GM23338 (cell line): ENCODE measurements at regions not wholly inside any gene's neighbourhood (a gene's known extent, or its start where the extent isn't known, plus 50 kb on each side); places are given as distances from the start of the nearest gene placed in this dataset.

Experiments used
- CREB1 ChIP-seq: fragments of 250-450 bp; sonication (Bioruptor Pico); IDR thresholded peaks from 2 replicates; pipeline ENCODE4 v1.5.0; 2020; ENCODE audit warnings: low read depth, mild to moderate bottlenecking, moderate library complexity
- EZH2 ChIP-seq: fragments of 200-600 bp; sonication (generic); IDR thresholded peaks from one replicate; pipeline ENCODE4 v1.8.0; 2017; ENCODE audit warnings: antibody characterized with exemption, mild to moderate bottlenecking, low read depth; ENCODE audit not compliant: unreplicated experiment
- EZH2phosphoT487 ChIP-seq: fragments of 200-600 bp; sonication (generic); IDR thresholded peaks from one replicate; pipeline ENCODE4 v1.8.1; 2018; ENCODE audit warnings: antibody characterized with exemption; ENCODE audit not compliant: unreplicated experiment
- JUNB ChIP-seq: IDR thresholded peaks from one replicate; pipeline ENCODE4 v1.6.1; 2016; ENCODE audit warnings: antibody characterized with exemption; ENCODE audit not compliant: unreplicated experiment
- POLR2AphosphoS5 ChIP-seq: IDR thresholded peaks from 2 replicates; pipeline ENCODE4 v1.6.1; 2016; ENCODE audit warnings: antibody characterized with exemption, low read depth
- STAT1 ChIP-seq: IDR thresholded peaks from one replicate; pipeline ENCODE4 v1.6.1; 2016; ENCODE audit warnings: antibody characterized with exemption; ENCODE audit not compliant: unreplicated experiment
- ZNF114 ChIP-seq: fragments of 250-450 bp; sonication (Bioruptor Pico); IDR thresholded peaks from 2 replicates; pipeline ENCODE4 v1.5.0; 2020; ENCODE audit warnings: mild to moderate bottlenecking, moderate library complexity
- ZNF331 ChIP-seq: fragments of 250-450 bp; sonication (Bioruptor Pico); IDR thresholded peaks from 2 replicates; pipeline ENCODE4 v1.5.0; 2020; ENCODE audit warnings: low read depth, mild to moderate bottlenecking, moderate library complexity
- TF ChIP-seq, protein P1 (sequence below): IDR thresholded peaks from 2 replicates; pipeline ENCODE4 v1.6.1; 2016; ENCODE audit warnings: antibody characterized with exemption
- TF ChIP-seq, protein P2 (sequence below), 2 experiments: fragments of 200-600 bp in 1 of 2; sonication (generic) in 1 of 2; conservative IDR thresholded peaks; 2 replicates each; pipeline versions ENCODE4 v1.5.1 to v1.6.1; 2016 to 2017; ENCODE audit warnings: antibody characterized with exemption in 2 of 2, low read depth in 2 of 2, mild to moderate bottlenecking in 2 of 2, moderate library complexity in 1 of 2
- TF ChIP-seq, protein P3 (sequence below): IDR thresholded peaks from one replicate; pipeline ENCODE4 v1.6.1; 2018; ENCODE audit warnings: antibody characterized with exemption; ENCODE audit not compliant: unreplicated experiment
- TF ChIP-seq, protein P4 (sequence below): fragments of 250-450 bp; sonication (Bioruptor Pico); IDR thresholded peaks from 2 replicates; pipeline ENCODE4 v1.5.0; 2020; ENCODE audit warnings: mild to moderate bottlenecking, moderate library complexity

DNA sequence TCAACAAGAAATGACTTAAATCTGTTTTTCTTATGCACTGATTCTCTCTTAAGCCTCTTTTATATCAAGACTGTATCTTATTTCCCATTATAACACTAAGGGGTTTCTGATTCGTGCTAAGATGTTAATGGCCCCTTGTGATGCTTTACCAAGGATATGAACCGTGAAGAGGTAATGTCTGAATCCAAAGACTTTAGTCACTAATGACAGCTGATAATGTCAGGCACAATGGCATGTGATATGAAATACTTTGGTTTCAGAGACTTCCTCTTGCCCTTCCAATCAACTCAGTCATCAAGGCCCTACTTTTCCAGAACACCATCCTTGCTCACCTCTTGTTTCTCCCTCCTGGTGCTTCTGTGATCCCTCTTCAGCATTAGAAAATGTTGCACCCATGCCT is 262.8 kb downstream of the KCNE4 start:
- TF ChIP-seq, protein P1, sequence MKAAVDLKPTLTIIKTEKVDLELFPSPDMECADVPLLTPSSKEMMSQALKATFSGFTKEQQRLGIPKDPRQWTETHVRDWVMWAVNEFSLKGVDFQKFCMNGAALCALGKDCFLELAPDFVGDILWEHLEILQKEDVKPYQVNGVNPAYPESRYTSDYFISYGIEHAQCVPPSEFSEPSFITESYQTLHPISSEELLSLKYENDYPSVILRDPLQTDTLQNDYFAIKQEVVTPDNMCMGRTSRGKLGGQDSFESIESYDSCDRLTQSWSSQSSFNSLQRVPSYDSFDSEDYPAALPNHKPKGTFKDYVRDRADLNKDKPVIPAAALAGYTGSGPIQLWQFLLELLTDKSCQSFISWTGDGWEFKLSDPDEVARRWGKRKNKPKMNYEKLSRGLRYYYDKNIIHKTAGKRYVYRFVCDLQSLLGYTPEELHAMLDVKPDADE: no peak
- TF ChIP-seq, protein P2, sequence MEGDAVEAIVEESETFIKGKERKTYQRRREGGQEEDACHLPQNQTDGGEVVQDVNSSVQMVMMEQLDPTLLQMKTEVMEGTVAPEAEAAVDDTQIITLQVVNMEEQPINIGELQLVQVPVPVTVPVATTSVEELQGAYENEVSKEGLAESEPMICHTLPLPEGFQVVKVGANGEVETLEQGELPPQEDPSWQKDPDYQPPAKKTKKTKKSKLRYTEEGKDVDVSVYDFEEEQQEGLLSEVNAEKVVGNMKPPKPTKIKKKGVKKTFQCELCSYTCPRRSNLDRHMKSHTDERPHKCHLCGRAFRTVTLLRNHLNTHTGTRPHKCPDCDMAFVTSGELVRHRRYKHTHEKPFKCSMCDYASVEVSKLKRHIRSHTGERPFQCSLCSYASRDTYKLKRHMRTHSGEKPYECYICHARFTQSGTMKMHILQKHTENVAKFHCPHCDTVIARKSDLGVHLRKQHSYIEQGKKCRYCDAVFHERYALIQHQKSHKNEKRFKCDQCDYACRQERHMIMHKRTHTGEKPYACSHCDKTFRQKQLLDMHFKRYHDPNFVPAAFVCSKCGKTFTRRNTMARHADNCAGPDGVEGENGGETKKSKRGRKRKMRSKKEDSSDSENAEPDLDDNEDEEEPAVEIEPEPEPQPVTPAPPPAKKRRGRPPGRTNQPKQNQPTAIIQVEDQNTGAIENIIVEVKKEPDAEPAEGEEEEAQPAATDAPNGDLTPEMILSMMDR (conservative IDR thresholded peaks at IDR 0.05; ENCODE audit: low read depth in 2 of 2): no peak
- TF ChIP-seq, protein P3, sequence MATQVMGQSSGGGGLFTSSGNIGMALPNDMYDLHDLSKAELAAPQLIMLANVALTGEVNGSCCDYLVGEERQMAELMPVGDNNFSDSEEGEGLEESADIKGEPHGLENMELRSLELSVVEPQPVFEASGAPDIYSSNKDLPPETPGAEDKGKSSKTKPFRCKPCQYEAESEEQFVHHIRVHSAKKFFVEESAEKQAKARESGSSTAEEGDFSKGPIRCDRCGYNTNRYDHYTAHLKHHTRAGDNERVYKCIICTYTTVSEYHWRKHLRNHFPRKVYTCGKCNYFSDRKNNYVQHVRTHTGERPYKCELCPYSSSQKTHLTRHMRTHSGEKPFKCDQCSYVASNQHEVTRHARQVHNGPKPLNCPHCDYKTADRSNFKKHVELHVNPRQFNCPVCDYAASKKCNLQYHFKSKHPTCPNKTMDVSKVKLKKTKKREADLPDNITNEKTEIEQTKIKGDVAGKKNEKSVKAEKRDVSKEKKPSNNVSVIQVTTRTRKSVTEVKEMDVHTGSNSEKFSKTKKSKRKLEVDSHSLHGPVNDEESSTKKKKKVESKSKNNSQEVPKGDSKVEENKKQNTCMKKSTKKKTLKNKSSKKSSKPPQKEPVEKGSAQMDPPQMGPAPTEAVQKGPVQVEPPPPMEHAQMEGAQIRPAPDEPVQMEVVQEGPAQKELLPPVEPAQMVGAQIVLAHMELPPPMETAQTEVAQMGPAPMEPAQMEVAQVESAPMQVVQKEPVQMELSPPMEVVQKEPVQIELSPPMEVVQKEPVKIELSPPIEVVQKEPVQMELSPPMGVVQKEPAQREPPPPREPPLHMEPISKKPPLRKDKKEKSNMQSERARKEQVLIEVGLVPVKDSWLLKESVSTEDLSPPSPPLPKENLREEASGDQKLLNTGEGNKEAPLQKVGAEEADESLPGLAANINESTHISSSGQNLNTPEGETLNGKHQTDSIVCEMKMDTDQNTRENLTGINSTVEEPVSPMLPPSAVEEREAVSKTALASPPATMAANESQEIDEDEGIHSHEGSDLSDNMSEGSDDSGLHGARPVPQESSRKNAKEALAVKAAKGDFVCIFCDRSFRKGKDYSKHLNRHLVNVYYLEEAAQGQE: no peak
- TF ChIP-seq POLR2AphosphoS5: no peak
- TF ChIP-seq EZH2: no peak
- no peak for TF ChIP-seq EZH2phosphoT487
- TF ChIP-seq ZNF114 (CRISPR knock-in tag): no peak
- no peak for TF ChIP-seq CREB1 (CRISPR knock-in tag)
- TF ChIP-seq ZNF331 (CRISPR knock-in tag): no peak
- no peak for TF ChIP-seq STAT1
- TF ChIP-seq, protein P4, sequence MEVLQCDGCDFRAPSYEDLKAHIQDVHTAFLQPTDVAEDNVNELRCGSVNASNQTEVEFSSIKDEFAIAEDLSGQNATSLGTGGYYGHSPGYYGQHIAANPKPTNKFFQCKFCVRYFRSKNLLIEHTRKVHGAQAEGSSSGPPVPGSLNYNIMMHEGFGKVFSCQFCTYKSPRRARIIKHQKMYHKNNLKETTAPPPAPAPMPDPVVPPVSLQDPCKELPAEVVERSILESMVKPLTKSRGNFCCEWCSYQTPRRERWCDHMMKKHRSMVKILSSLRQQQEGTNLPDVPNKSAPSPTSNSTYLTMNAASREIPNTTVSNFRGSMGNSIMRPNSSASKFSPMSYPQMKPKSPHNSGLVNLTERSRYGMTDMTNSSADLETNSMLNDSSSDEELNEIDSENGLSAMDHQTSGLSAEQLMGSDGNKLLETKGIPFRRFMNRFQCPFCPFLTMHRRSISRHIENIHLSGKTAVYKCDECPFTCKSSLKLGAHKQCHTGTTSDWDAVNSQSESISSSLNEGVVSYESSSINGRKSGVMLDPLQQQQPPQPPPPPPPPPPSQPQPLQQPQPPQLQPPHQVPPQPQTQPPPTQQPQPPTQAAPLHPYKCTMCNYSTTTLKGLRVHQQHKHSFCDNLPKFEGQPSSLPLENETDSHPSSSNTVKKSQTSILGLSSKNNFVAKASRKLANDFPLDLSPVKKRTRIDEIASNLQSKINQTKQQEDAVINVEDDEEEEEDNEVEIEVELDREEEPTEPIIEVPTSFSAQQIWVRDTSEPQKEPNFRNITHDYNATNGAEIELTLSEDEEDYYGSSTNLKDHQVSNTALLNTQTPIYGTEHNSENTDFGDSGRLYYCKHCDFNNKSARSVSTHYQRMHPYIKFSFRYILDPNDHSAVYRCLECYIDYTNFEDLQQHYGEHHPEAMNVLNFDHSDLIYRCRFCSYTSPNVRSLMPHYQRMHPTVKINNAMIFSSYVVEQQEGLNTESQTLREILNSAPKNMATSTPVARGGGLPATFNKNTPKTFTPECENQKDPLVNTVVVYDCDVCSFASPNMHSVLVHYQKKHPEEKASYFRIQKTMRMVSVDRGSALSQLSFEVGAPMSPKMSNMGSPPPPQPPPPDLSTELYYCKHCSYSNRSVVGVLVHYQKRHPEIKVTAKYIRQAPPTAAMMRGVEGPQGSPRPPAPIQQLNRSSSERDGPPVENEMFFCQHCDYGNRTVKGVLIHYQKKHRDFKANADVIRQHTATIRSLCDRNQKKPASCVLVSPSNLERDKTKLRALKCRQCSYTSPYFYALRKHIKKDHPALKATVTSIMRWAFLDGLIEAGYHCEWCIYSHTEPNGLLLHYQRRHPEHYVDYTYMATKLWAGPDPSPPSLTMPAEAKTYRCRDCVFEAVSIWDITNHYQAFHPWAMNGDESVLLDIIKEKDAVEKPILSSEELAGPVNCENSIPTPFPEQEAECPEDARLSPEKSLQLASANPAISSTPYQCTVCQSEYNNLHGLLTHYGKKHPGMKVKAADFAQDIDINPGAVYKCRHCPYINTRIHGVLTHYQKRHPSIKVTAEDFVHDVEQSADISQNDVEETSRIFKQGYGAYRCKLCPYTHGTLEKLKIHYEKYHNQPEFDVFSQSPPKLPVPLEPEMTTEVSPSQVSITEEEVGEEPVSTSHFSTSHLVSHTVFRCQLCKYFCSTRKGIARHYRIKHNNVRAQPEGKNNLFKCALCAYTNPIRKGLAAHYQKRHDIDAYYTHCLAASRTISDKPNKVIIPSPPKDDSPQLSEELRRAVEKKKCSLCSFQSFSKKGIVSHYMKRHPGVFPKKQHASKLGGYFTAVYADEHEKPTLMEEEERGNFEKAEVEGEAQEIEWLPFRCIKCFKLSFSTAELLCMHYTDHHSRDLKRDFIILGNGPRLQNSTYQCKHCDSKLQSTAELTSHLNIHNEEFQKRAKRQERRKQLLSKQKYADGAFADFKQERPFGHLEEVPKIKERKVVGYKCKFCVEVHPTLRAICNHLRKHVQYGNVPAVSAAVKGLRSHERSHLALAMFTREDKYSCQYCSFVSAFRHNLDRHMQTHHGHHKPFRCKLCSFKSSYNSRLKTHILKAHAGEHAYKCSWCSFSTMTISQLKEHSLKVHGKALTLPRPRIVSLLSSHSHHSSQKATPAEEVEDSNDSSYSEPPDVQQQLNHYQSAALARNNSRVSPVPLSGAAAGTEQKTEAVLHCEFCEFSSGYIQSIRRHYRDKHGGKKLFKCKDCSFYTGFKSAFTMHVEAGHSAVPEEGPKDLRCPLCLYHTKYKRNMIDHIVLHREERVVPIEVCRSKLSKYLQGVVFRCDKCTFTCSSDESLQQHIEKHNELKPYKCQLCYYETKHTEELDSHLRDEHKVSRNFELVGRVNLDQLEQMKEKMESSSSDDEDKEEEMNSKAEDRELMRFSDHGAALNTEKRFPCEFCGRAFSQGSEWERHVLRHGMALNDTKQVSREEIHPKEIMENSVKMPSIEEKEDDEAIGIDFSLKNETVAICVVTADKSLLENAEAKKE (CRISPR knock-in tag): no peak
- TF ChIP-seq JUNB: no peak
